Loucy (cell line): ENCODE measurements at regions not wholly inside any gene's neighbourhood (a gene's known extent, or its start where the extent isn't known, plus 50 kb on each side); places are given as distances from the start of the nearest gene placed in this dataset.

Source experiments
- EZH2phosphoT487 ChIP-seq: fragments of 200-600 bp; IDR thresholded peaks from 2 replicates; pipeline ENCODE4 v1.6.1; 2018; ENCODE audit warnings: antibody characterized with exemption, mild to moderate bottlenecking, moderate library complexity, borderline replicate concordance
- TF ChIP-seq, protein P1 (sequence below): fragments of 200-600 bp; sonication (generic); conservative IDR thresholded peaks from 2 replicates; pipeline ENCODE4 v1.5.1; 2014; ENCODE audit warnings: mild to moderate bottlenecking, antibody characterized with exemption, low read length

- TF ChIP-seq, protein P1, sequence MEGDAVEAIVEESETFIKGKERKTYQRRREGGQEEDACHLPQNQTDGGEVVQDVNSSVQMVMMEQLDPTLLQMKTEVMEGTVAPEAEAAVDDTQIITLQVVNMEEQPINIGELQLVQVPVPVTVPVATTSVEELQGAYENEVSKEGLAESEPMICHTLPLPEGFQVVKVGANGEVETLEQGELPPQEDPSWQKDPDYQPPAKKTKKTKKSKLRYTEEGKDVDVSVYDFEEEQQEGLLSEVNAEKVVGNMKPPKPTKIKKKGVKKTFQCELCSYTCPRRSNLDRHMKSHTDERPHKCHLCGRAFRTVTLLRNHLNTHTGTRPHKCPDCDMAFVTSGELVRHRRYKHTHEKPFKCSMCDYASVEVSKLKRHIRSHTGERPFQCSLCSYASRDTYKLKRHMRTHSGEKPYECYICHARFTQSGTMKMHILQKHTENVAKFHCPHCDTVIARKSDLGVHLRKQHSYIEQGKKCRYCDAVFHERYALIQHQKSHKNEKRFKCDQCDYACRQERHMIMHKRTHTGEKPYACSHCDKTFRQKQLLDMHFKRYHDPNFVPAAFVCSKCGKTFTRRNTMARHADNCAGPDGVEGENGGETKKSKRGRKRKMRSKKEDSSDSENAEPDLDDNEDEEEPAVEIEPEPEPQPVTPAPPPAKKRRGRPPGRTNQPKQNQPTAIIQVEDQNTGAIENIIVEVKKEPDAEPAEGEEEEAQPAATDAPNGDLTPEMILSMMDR, result no peak
- no peak for TF ChIP-seq EZH2phosphoT487
Observed at GRCh38 chr21:16169779-16170178, 440.0 kb downstream of the USP25 start.
